H9 (cell line): ENCODE measurements at regions not wholly inside any gene's neighbourhood (a gene's known extent, or its start where the extent isn't known, plus 50 kb on each side); places are given as distances from the start of the nearest gene placed in this dataset.
A peak's percentile ranks its signal among the peaks of the same experiment; 100 is the strongest.

Experiments
- DNase-seq: peaks from one replicate; pipeline ENCODE4 v3.0.0-alpha.2; 2017
- H2AFZ ChIP-seq: one replicate; pipeline ENCODE4 v1.6.1; 2013; ENCODE audit warnings: mild to moderate bottlenecking, low read length, control low read depth, moderate library complexity
- H2AK5ac ChIP-seq: 2 replicates; pipeline ENCODE4 v1.6.1; 2013; ENCODE audit warnings: low read length, control low read depth, mixed read lengths; ENCODE audit not compliant: insufficient read length
- H2BK120ac ChIP-seq: one replicate; pipeline ENCODE4 v1.6.1; 2013; ENCODE audit warnings: low read depth, mild to moderate bottlenecking, low read length, control low read depth, inconsistent platforms; ENCODE audit not compliant: poor library complexity, severe bottlenecking
- H2BK12ac ChIP-seq: 2 replicates; pipeline ENCODE4 v1.6.1; 2013; ENCODE audit warnings: low read length, control low read depth, mixed read lengths, low read depth; ENCODE audit not compliant: insufficient read length
- H2BK15ac ChIP-seq: 2 replicates; pipeline ENCODE4 v1.6.1; 2013; ENCODE audit warnings: low read depth, low read length, control low read depth
- H2BK20ac ChIP-seq: one replicate; pipeline ENCODE4 v1.6.1; 2013; ENCODE audit warnings: low read depth, mild to moderate bottlenecking, low read length, control low read depth, inconsistent platforms; ENCODE audit not compliant: poor library complexity, severe bottlenecking
- H2BK5ac ChIP-seq: 2 replicates; pipeline ENCODE4 v1.6.1; 2013; ENCODE audit warnings: low read length, control low read depth, mixed read lengths; ENCODE audit not compliant: insufficient read length
- H3K14ac ChIP-seq: 2 replicates; pipeline ENCODE4 v1.6.1; 2013; ENCODE audit warnings: low read length, control low read depth; ENCODE audit not compliant: insufficient read depth
- H3K18ac ChIP-seq: 2 replicates; pipeline ENCODE4 v1.6.1; 2013; ENCODE audit warnings: low read depth, mild to moderate bottlenecking, mixed read lengths, low read length, control low read depth; ENCODE audit not compliant: insufficient read length
- H3K23ac ChIP-seq: 2 replicates; pipeline ENCODE4 v1.6.1; 2013; ENCODE audit warnings: low read length, control low read depth, mixed read lengths, low read depth; ENCODE audit not compliant: insufficient read length
- H3K23me2 ChIP-seq: 2 replicates; pipeline ENCODE4 v1.6.1; 2013; ENCODE audit warnings: low read depth, mild to moderate bottlenecking, mixed read lengths, low read length, control low read depth; ENCODE audit not compliant: insufficient read length, poor library complexity, severe bottlenecking
- H3K27ac ChIP-seq: 2 replicates; pipeline ENCODE4 v1.5.1; 2013; ENCODE audit warnings: low read length, control low read depth, mixed read lengths, low read depth; ENCODE audit not compliant: insufficient read length
- H3K27me3 ChIP-seq: 2 replicates; pipeline ENCODE4 v1.6.1; 2013; ENCODE audit warnings: low read length, control low read depth, inconsistent platforms; ENCODE audit not compliant: insufficient read depth
- H3K4ac ChIP-seq: 2 replicates; pipeline ENCODE4 v1.6.1; 2013; ENCODE audit warnings: low read depth, mild to moderate bottlenecking, control low read depth, inconsistent platforms, low read length, moderate library complexity
- H3K4me1 ChIP-seq: 2 replicates; pipeline ENCODE4 v1.6.1; 2013; ENCODE audit warnings: low read length, control low read depth, inconsistent platforms; ENCODE audit not compliant: insufficient read depth
- H3K4me2 ChIP-seq: 2 replicates; pipeline ENCODE4 v1.6.1; 2013; ENCODE audit warnings: low read length, control low read depth, mixed read lengths; ENCODE audit not compliant: insufficient read length, insufficient read depth
- H3K56ac ChIP-seq: 2 replicates; pipeline ENCODE4 v1.6.1; 2013; ENCODE audit warnings: low read depth, mild to moderate bottlenecking, mixed read lengths, low read length, control low read depth; ENCODE audit not compliant: insufficient read length
- H3K79me1 ChIP-seq: 2 replicates; pipeline ENCODE4 v1.6.1; 2013; ENCODE audit warnings: low read depth, mild to moderate bottlenecking, moderate library complexity, low read length, control low read depth, inconsistent platforms; ENCODE audit not compliant: insufficient read depth, poor library complexity, severe bottlenecking
- H3K79me2 ChIP-seq: 2 replicates; pipeline ENCODE4 v1.6.1; 2013; ENCODE audit warnings: low read length, control low read depth, inconsistent platforms; ENCODE audit not compliant: insufficient read depth
- H3K9ac ChIP-seq: 2 replicates; pipeline ENCODE4 v1.6.1; 2013; ENCODE audit warnings: low read length, control low read depth, mixed read lengths; ENCODE audit not compliant: insufficient read length; ENCODE audit errors: extremely low read depth
- H3K9me3 ChIP-seq: one replicate; pipeline ENCODE4 v1.6.1; 2013; ENCODE audit warnings: low read depth, low read length, inconsistent platforms; ENCODE audit not compliant: control insufficient read depth
- H3T11ph ChIP-seq: one replicate; pipeline ENCODE4 v1.6.1; 2013; ENCODE audit warnings: mild to moderate bottlenecking, low read length, control low read depth, inconsistent platforms
- H4K20me1 ChIP-seq: one replicate; pipeline ENCODE4 v1.6.1; 2013; ENCODE audit not compliant: control insufficient read depth, insufficient read length, insufficient read depth
- H4K5ac ChIP-seq: 2 replicates; pipeline ENCODE4 v1.6.1; 2013; ENCODE audit warnings: low read depth, mild to moderate bottlenecking, mixed read lengths, low read length, control low read depth; ENCODE audit not compliant: insufficient read length
- H4K8ac ChIP-seq: replicated peaks from 2 replicates; pipeline ENCODE4 v1.6.1; 2013; ENCODE audit warnings: low read length, control low read depth, mixed read lengths, low read depth; ENCODE audit not compliant: insufficient read length
- H4K91ac ChIP-seq: 2 replicates; pipeline ENCODE4 v1.6.1; 2013; ENCODE audit warnings: low read depth, mild to moderate bottlenecking, moderate library complexity, mixed read lengths, low read length, control low read depth; ENCODE audit not compliant: insufficient read length
- H3K27ac Mint-ChIP-seq, 3 experiments: 2 replicates in 2 of 3; 3 replicates in 1 of 3; pipeline ENCODE4 v1.8.0; 2020 to 2021; ENCODE audit warnings: mixed read lengths in 3 of 3, mild to moderate bottlenecking in 1 of 3, moderate library complexity in 1 of 3
- H3K27me3 Mint-ChIP-seq: 2 replicates; pipeline ENCODE4 v1.8.0; 2021; ENCODE audit warnings: low read depth, mild to moderate bottlenecking, moderate library complexity, mixed read lengths
- H3K36me3 Mint-ChIP-seq, 3 experiments: 2 replicates in 2 of 3; 3 replicates in 1 of 3; pipeline ENCODE4 v1.8.0; 2020 to 2021; ENCODE audit warnings: low read depth in 3 of 3, mixed read lengths in 3 of 3; ENCODE audit not compliant: insufficient read depth in 1 of 3
- H3K4me1 Mint-ChIP-seq, 2 experiments: 2 replicates each; pipeline ENCODE4 v1.8.0; 2020; ENCODE audit warnings: mixed read lengths in 2 of 2
- H3K4me3 Mint-ChIP-seq, 2 experiments: 2 replicates in 1 of 2; 3 replicates in 1 of 2; pipeline ENCODE4 v1.8.0; 2020 to 2021; ENCODE audit warnings: mild to moderate bottlenecking in 2 of 2, mixed read lengths in 2 of 2, moderate library complexity in 1 of 2
- H3K9me3 Mint-ChIP-seq, 2 experiments: 2 replicates in 1 of 2; 3 replicates in 1 of 2; pipeline ENCODE4 v1.8.0; 2020; ENCODE audit warnings: mild to moderate bottlenecking in 2 of 2, mixed read lengths in 2 of 2, moderate library complexity in 1 of 2
- TF ChIP-seq, protein P1 (sequence below): fragments of 200-600 bp; sonication (generic); conservative IDR thresholded peaks from 3 replicates; pipeline ENCODE4 v1.8.0; 2021; ENCODE audit warnings: antibody characterized with exemption, mild to moderate bottlenecking

DNA sequence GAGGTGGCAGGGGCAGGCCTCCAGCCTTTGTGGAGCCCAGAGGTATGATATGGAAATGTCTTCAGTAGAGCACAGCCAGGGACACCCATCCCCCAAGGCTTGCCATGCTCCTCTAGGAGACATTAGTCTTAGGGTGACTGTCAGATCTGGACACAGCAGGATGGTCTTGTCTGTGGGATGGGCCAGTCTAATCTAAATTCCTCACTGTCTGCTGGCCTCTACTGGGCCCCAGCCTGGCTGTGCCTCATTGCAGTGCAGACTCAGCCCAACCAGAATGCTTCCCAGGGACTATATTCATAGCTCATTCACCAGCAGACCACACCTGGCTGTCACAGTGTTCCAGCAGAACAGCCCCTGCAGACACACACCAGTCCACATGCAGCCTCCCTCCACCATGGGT is 129.5 kb upstream of the MRPS30 start:
- H3K56ac ChIP-seq, result peak overlapping the region; percentile 55
- no peaks in the 10 kb centered on the region for H3K27me3 ChIP-seq
- H3K36me3 Mint-ChIP-seq, result no peaks in the 10 kb centered on the region; a peak in 1 of 7 replicates
- H2BK5ac ChIP-seq, result no peak overlapping the region
- no peak overlapping the region for H2BK120ac ChIP-seq
- H3K9ac ChIP-seq, result no peak overlapping the region
- no peaks in the 10 kb centered on the region for H4K20me1 ChIP-seq
- no peak overlapping the region for H2AFZ ChIP-seq
- no peaks in the 10 kb centered on the region for H3K4me1 ChIP-seq
- H4K91ac ChIP-seq, result no peak overlapping the region
- TF ChIP-seq, protein P1, sequence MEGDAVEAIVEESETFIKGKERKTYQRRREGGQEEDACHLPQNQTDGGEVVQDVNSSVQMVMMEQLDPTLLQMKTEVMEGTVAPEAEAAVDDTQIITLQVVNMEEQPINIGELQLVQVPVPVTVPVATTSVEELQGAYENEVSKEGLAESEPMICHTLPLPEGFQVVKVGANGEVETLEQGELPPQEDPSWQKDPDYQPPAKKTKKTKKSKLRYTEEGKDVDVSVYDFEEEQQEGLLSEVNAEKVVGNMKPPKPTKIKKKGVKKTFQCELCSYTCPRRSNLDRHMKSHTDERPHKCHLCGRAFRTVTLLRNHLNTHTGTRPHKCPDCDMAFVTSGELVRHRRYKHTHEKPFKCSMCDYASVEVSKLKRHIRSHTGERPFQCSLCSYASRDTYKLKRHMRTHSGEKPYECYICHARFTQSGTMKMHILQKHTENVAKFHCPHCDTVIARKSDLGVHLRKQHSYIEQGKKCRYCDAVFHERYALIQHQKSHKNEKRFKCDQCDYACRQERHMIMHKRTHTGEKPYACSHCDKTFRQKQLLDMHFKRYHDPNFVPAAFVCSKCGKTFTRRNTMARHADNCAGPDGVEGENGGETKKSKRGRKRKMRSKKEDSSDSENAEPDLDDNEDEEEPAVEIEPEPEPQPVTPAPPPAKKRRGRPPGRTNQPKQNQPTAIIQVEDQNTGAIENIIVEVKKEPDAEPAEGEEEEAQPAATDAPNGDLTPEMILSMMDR, result no peak
- no peak overlapping the region for H2BK20ac ChIP-seq
- H3K27ac Mint-ChIP-seq, result no peak overlapping the region; a peak in 1 of 7 replicates
- no peak overlapping the region for H3K27ac ChIP-seq
- no peak overlapping the region for H2AK5ac ChIP-seq
- H3K9me3 ChIP-seq, result no peaks in the 10 kb centered on the region
- no peaks in the 10 kb centered on the region for H3K79me2 ChIP-seq
- peak overlapping the region; percentile 49; the same call in 1 of the 2 replicates for H3K14ac ChIP-seq
- peak overlapping the region; percentile 24 for H4K5ac ChIP-seq
- no peak overlapping the region for H3K4me2 ChIP-seq
- H3K18ac ChIP-seq, result no peak overlapping the region
- no peak overlapping the region for H3T11ph ChIP-seq
- 0 out of 4 replicates have a peak, but pooled peaks cover 0 to 3% of the 10 kb centered on the region in 2 experiments for H3K4me1 Mint-ChIP-seq
- H3K79me1 ChIP-seq, result no peaks in the 10 kb centered on the region
- H3K23ac ChIP-seq, result no peak overlapping the region
- H3K23me2 ChIP-seq, result no peaks in the 10 kb centered on the region
- no peaks in the 10 kb centered on the region for H3K27me3 Mint-ChIP-seq
- no peak overlapping the region for H2BK15ac ChIP-seq
- no peak for DNase-seq
- no peak overlapping the region for H2BK12ac ChIP-seq
- no peaks in the 10 kb centered on the region; a peak in 1 of 5 replicates for H3K9me3 Mint-ChIP-seq
- H3K4ac ChIP-seq, result no peak overlapping the region
- no peak overlapping the region for H3K4me3 Mint-ChIP-seq
- peak overlapping the region; percentile 92 for H4K8ac ChIP-seq
